GM12872 (cell line): ENCODE measurements at regions not wholly inside any gene's neighbourhood (a gene's known extent, or its start where the extent isn't known, plus 50 kb on each side); places are given as distances from the start of the nearest gene placed in this dataset.

Experiments used
- CTCF ChIP-seq: IDR thresholded peaks from 3 replicates; pipeline ENCODE4 v1.5.1; 2011; ENCODE audit warnings: low read depth, mild to moderate bottlenecking, low read length, moderate library complexity; ENCODE audit not compliant: insufficient read depth

- no peak for TF ChIP-seq CTCF
Measured at GRCh38 chr10:20614911-20615310, 282.2 kb downstream of the NEBL start.

DNA sequence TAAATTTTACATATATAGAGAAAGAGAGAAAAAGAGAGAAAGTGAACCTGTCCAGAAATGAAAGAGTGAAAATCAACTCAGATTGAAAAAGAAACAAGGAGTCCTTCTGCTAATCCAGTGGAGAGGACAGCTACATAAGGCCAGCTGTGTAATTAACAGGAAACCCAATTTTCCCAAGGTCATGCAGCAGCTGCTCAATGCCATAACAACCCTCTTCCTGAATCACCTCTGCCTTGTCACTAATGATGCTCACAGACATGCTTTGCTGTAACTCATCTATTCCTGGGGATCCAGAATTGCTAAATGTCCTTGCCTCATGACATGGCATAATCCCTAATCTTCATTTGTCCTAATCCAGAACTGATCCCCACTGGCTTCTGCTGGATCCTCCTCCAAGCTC is 288.6 kb downstream of the NEBL start:
- TF ChIP-seq CTCF: no peak

- TF ChIP-seq CTCF: no peak
Measured at GRCh38 chr10:20606985-20607384, 290.1 kb downstream of the NEBL start.

DNA sequence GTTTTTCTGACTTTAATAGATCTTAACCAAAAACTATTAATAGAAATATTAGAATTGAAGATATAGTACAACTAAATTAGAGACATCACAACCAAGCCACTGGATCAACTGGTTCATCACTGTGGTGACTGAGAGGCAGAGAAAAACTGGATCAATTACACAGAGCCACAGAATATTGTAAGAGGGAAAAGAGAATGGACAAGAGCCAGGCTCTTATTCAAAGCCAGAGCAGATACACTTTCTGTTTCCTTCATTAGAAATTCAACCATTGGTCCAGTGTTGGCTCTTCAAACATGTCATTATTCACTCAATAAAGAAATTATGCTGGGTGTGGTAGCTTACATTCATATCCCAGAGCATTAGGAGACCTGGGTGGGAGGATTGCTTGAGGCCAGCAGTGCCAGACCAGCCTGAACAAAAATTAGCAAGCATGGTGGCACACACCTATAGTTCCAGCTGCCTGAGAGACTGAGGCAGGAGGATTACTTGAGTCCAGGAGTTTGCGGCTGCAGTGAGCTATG is 295.1 kb downstream of the NEBL start:
- TF ChIP-seq CTCF: no peak

- TF ChIP-seq CTCF: no peak
Measured at GRCh38 chr10:20598590-20598989, 298.5 kb downstream of the NEBL start.

DNA sequence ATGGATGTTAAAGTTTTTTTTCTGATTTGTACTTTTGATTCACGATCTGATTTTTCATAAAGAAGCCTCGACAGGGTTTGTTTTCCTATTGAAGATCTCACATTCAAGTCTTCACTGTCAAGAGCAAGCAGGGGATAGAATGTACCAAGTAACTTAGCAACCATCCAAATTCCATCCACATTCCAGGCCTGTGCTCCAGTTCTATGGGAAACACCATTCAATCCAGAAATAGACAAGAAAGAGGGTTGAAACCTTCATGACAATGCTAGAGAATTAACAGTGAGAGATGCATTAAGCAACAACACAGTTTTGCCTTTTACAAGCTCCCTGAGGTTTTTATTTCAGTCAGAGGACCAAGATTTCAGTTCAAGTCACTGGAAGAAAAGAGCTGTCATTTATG is 300.2 kb downstream of the NEBL start:
- no peak for TF ChIP-seq CTCF

GRCh38 chr10:20596065-20596755 is 300.9 kb downstream of the NEBL start:
- no peak for TF ChIP-seq CTCF
